ENCODE measurements at regions not wholly inside any gene's neighbourhood (a gene's known extent, or its start where the extent isn't known, plus 50 kb on each side); places are given as distances from the start of the nearest gene placed in this dataset.

- H3K4me1 Mint-ChIP-seq (ENCODE audit: low read depth, unreplicated experiment): peaks cover 9% of the 10 kb centered on the region
- H3K4me3 Mint-ChIP-seq (ENCODE audit: low read depth, unreplicated experiment): no peak overlapping the region
- H3K9me3 Mint-ChIP-seq (ENCODE audit: low read depth, unreplicated experiment): no peaks in the 10 kb centered on the region
- no peaks in the 10 kb centered on the region for H3K36me3 Mint-ChIP-seq (ENCODE audit: insufficient read depth, unreplicated experiment)
- no peak for TF ChIP-seq CTCF (IDR thresholded peaks at IDR 0.05; ENCODE audit: unreplicated experiment)
- intact Hi-C loops (cut with micrococcal nuclease; ENCODE audit: unreplicated experiment): no loop called here
- no peak for DNase-seq
- peaks cover 17% of the 10 kb centered on the region for H3K27me3 Mint-ChIP-seq (ENCODE audit: unreplicated experiment)
- CTCF ChIA-PET: interaction anchor here (1.0 kb wide), 1 partner anchor 14 kb away, joined by 3 read pairs; no protein-coding TSS in a partner anchor
- no TSS peak for BruUV-seq (replicated peaks)
- no peak overlapping the region for H3K27ac Mint-ChIP-seq (ENCODE audit: unreplicated experiment)
These were observed 165.9 kb downstream of the UXS1 start for GRCh38 chr2:106028192-106028591.

- CTCF ChIA-PET: no interaction called here
- TF ChIP-seq CTCF (IDR thresholded peaks at IDR 0.05; ENCODE audit: unreplicated experiment): no peak
- Mint-ChIP-seq H3K9me3 (ENCODE audit: low read depth, unreplicated experiment) (no peaks in the 10 kb centered on the region), H3K27me3 (ENCODE audit: unreplicated experiment) (peaks cover 17% of the 10 kb centered on the region), H3K36me3 (ENCODE audit: insufficient read depth, unreplicated experiment) (no peaks in the 10 kb centered on the region), H3K4me1 (ENCODE audit: low read depth, unreplicated experiment) (peaks cover 9% of the 10 kb centered on the region), H3K27ac (ENCODE audit: unreplicated experiment) (no peak overlapping the region), H3K4me3 (ENCODE audit: low read depth, unreplicated experiment) (no peak overlapping the region)
- no peak for DNase-seq
- intact Hi-C loops (cut with micrococcal nuclease; ENCODE audit: unreplicated experiment): no loop called here
- BruUV-seq (replicated peaks): no TSS peak
These were observed 167.6 kb downstream of the UXS1 start for GRCh38 chr2:106026271-106027190.

- no peak for DNase-seq
- H3K9me3 Mint-ChIP-seq (ENCODE audit: low read depth, unreplicated experiment): no peaks in the 10 kb centered on the region
- no peaks in the 10 kb centered on the region for H3K36me3 Mint-ChIP-seq (ENCODE audit: insufficient read depth, unreplicated experiment)
- H3K27ac Mint-ChIP-seq (ENCODE audit: unreplicated experiment): no peak overlapping the region
- intact Hi-C loops (cut with micrococcal nuclease; ENCODE audit: unreplicated experiment): no loop called here
- peaks cover 9% of the 10 kb centered on the region for H3K4me1 Mint-ChIP-seq (ENCODE audit: low read depth, unreplicated experiment)
- no TSS peak for BruUV-seq (replicated peaks)
- H3K27me3 Mint-ChIP-seq (ENCODE audit: unreplicated experiment): peaks cover 17% of the 10 kb centered on the region
- no peak for TF ChIP-seq CTCF (IDR thresholded peaks at IDR 0.05; ENCODE audit: unreplicated experiment)
- H3K4me3 Mint-ChIP-seq (ENCODE audit: low read depth, unreplicated experiment): no peak overlapping the region
- CTCF ChIA-PET: no interaction called here
These were observed 168.3 kb downstream of the UXS1 start for GRCh38 chr2:106025796-106026195.

- Mint-ChIP-seq H3K36me3 (ENCODE audit: insufficient read depth, unreplicated experiment) (no peaks in the 10 kb centered on the region), H3K27ac (ENCODE audit: unreplicated experiment) (no peak overlapping the region), H3K4me1 (ENCODE audit: low read depth, unreplicated experiment) (peaks cover 6% of the 10 kb centered on the region), H3K9me3 (ENCODE audit: low read depth, unreplicated experiment) (peaks cover 3% of the 10 kb centered on the region), H3K4me3 (ENCODE audit: low read depth, unreplicated experiment) (no peak overlapping the region), H3K27me3 (ENCODE audit: unreplicated experiment) (peaks cover 17% of the 10 kb centered on the region)
- TF ChIP-seq CTCF (IDR thresholded peaks at IDR 0.05; ENCODE audit: unreplicated experiment): no peak
- DNase-seq: no peak
- intact Hi-C loops (cut with micrococcal nuclease; ENCODE audit: unreplicated experiment): no loop called here
- BruUV-seq (replicated peaks): no TSS peak
- CTCF ChIA-PET: no interaction called here
These were observed 172.5 kb downstream of the UXS1 start for GRCh38 chr2:106021662-106022028.

Data from Calu3 (cell line).